ENCODE measurements at regions not wholly inside any gene's neighbourhood (a gene's known extent, or its start where the extent isn't known, plus 50 kb on each side); places are given as distances from the start of the nearest gene placed in this dataset.

DNA sequence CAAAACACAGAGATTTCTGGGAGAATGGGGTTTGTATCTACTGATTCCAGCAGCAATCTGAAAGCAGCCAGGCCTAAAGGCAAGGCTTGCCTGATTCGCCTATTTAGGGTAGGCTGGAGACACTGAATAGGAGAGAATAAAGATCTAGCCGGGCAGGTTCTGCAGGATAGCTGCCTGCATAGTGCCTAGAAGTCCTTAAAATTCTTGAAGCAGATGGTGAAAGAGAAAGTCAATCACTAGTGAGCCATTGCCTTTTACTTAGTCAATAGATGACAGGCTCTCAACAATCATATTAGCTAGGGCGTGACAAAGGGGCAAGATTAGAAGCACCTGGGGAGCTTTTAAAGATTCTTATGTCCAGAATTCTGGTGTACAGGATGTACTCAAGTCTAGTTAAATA, 522.7 kb downstream of the HTR1A start (continued):
- no peak for TF ChIP-seq POLR2AphosphoS5 (IDR thresholded peaks at IDR 0.05; ENCODE audit: low read length)
- TF ChIP-seq CHD1 (IDR thresholded peaks at IDR 0.05; ENCODE audit: low read depth, low read length) = no peak
- TF ChIP-seq MTA2 (IDR thresholded peaks at IDR 0.05; ENCODE audit: low read depth) = no peak
- TF ChIP-seq FOXK2 (IDR thresholded peaks at IDR 0.05) = no peak
- no peak for TF ChIP-seq CUX1 (IDR thresholded peaks at IDR 0.05; ENCODE audit: insufficient replicate concordance, low read depth, low read length)
- TF ChIP-seq JUNB (IDR thresholded peaks at IDR 0.05) = no peak
- no peak for TF ChIP-seq MYB (IDR thresholded peaks at IDR 0.05; ENCODE audit: borderline replicate concordance, low read depth, low read length)
- TF ChIP-seq EZH2 (IDR thresholded peaks at IDR 0.05; ENCODE audit: borderline replicate concordance, control insufficient read depth, low read depth, low read length) = no peak
- TF ChIP-seq, protein P1, sequence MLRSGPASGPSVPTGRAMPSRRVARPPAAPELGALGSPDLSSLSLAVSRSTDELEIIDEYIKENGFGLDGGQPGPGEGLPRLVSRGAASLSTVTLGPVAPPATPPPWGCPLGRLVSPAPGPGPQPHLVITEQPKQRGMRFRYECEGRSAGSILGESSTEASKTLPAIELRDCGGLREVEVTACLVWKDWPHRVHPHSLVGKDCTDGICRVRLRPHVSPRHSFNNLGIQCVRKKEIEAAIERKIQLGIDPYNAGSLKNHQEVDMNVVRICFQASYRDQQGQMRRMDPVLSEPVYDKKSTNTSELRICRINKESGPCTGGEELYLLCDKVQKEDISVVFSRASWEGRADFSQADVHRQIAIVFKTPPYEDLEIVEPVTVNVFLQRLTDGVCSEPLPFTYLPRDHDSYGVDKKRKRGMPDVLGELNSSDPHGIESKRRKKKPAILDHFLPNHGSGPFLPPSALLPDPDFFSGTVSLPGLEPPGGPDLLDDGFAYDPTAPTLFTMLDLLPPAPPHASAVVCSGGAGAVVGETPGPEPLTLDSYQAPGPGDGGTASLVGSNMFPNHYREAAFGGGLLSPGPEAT (IDR thresholded peaks at IDR 0.05; ENCODE audit: low read depth) = no peak
- TF ChIP-seq, protein P2, sequence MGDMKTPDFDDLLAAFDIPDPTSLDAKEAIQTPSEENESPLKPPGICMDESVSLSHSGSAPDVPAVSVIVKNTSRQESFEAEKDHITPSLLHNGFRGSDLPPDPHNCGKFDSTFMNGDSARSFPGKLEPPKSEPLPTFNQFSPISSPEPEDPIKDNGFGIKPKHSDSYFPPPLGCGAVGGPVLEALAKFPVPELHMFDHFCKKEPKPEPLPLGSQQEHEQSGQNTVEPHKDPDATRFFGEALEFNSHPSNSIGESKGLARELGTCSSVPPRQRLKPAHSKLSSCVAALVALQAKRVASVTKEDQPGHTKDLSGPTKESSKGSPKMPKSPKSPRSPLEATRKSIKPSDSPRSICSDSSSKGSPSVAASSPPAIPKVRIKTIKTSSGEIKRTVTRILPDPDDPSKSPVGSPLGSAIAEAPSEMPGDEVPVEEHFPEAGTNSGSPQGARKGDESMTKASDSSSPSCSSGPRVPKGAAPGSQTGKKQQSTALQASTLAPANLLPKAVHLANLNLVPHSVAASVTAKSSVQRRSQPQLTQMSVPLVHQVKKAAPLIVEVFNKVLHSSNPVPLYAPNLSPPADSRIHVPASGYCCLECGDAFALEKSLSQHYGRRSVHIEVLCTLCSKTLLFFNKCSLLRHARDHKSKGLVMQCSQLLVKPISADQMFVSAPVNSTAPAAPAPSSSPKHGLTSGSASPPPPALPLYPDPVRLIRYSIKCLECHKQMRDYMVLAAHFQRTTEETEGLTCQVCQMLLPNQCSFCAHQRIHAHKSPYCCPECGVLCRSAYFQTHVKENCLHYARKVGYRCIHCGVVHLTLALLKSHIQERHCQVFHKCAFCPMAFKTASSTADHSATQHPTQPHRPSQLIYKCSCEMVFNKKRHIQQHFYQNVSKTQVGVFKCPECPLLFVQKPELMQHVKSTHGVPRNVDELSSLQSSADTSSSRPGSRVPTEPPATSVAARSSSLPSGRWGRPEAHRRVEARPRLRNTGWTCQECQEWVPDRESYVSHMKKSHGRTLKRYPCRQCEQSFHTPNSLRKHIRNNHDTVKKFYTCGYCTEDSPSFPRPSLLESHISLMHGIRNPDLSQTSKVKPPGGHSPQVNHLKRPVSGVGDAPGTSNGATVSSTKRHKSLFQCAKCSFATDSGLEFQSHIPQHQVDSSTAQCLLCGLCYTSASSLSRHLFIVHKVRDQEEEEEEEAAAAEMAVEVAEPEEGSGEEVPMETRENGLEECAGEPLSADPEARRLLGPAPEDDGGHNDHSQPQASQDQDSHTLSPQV (IDR thresholded peaks at IDR 0.05) = no peak

All from GM12878 (cell line).